CD4-positive, alpha-beta T cell treated with Interleukin-4 for 4 hours (primary cell): ENCODE measurements at regions not wholly inside any gene's neighbourhood (a gene's known extent, or its start where the extent isn't known, plus 50 kb on each side); places are given as distances from the start of the nearest gene placed in this dataset.
"Not testable (repeated sequence)": the region's sequence is repeated elsewhere in the genome, so short reads cannot be mapped to it uniquely, and the experiment has no call there.

Experiments
- DNase-seq: peaks from one replicate; pipeline ENCODE4 v3.0.0-alpha.2; 2020

- no peak for DNase-seq
Measured at GRCh38 chr5:91867799-91868198, 484.7 kb upstream of the ARRDC3 start.

GRCh38 chr5:91865915-91866314 is 482.8 kb upstream of the ARRDC3 start:
- DNase-seq, result no peak

GRCh38 chr5:91864962-91865361 is 481.8 kb upstream of the ARRDC3 start:
- no peak for DNase-seq

- DNase-seq, result no peak
Measured at GRCh38 chr5:91851670-91852069, 468.6 kb upstream of the ARRDC3 start.

GRCh38 chr5:91850031-91850430 is 466.9 kb upstream of the ARRDC3 start:
- DNase-seq, result no peak

GRCh38 chr5:91849069-91849468 is 466.0 kb upstream of the ARRDC3 start:
- DNase-seq, result no peak

GRCh38 chr5:91848453-91848852 is 465.3 kb upstream of the ARRDC3 start:
- no peak for DNase-seq

- no peak for DNase-seq
Measured at GRCh38 chr5:91841423-91841822, 458.3 kb upstream of the ARRDC3 start.

- no peak for DNase-seq
Measured at GRCh38 chr5:91840412-91840811, 457.3 kb upstream of the ARRDC3 start.

- DNase-seq, result no peak
Measured at GRCh38 chr5:91839721-91840120, 456.6 kb upstream of the ARRDC3 start.

GRCh38 chr5:91839233-91839632 is 456.1 kb upstream of the ARRDC3 start:
- DNase-seq, result no peak

- DNase-seq, result no peak
Measured at GRCh38 chr5:91830361-91830953, 447.3 kb upstream of the ARRDC3 start.

GRCh38 chr5:91825618-91826017 is 442.5 kb upstream of the ARRDC3 start:
- no peak for DNase-seq

- DNase-seq, result no peak
Measured at GRCh38 chr5:91824406-91824805, 441.3 kb upstream of the ARRDC3 start.

GRCh38 chr5:91820874-91821273 is 437.8 kb upstream of the ARRDC3 start:
- DNase-seq, result no peak

GRCh38 chr5:91816681-91817080 is 433.6 kb upstream of the ARRDC3 start:
- no peak for DNase-seq

GRCh38 chr5:91797576-91797975 is 414.5 kb upstream of the ARRDC3 start:
- no peak for DNase-seq

- DNase-seq, result no peak
Measured at GRCh38 chr5:91794856-91795548, 411.9 kb upstream of the ARRDC3 start.

- no peak for DNase-seq
Measured at GRCh38 chr5:91794455-91794854, 411.3 kb upstream of the ARRDC3 start.

- DNase-seq, result no peak
Measured at GRCh38 chr5:91787718-91788117, 404.6 kb upstream of the ARRDC3 start.

GRCh38 chr5:91777671-91778070 is 394.6 kb upstream of the ARRDC3 start:
- DNase-seq, result no peak

GRCh38 chr5:91776249-91776648 is 393.1 kb upstream of the ARRDC3 start:
- DNase-seq, result no peak

GRCh38 chr5:91770400-91770799 is 387.3 kb upstream of the ARRDC3 start:
- no peak for DNase-seq

GRCh38 chr5:91757383-91757782 is 374.3 kb upstream of the ARRDC3 start:
- not testable (repeated sequence) for DNase-seq

GRCh38 chr5:91754990-91755389 is 371.9 kb upstream of the ARRDC3 start:
- no peak for DNase-seq
